HUES64 (cell line): ENCODE measurements at regions not wholly inside any gene's neighbourhood (a gene's known extent, or its start where the extent isn't known, plus 50 kb on each side); places are given as distances from the start of the nearest gene placed in this dataset.

Experiments used
- H3K27ac ChIP-seq: 2 replicates; pipeline ENCODE4 v1.7.0; 2013; ENCODE audit warnings: low read depth, low read length, inconsistent platforms
- H3K27me3 ChIP-seq: 2 replicates; pipeline ENCODE4 v1.6.1; 2013; ENCODE audit warnings: mild to moderate bottlenecking, low read length; ENCODE audit not compliant: insufficient read depth
- H3K36me3 ChIP-seq: 2 replicates; pipeline ENCODE4 v1.6.1; 2013; ENCODE audit warnings: mild to moderate bottlenecking, low read length; ENCODE audit not compliant: insufficient read depth
- H3K4me1 ChIP-seq: 2 replicates; pipeline ENCODE4 v1.6.1; 2013; ENCODE audit warnings: mild to moderate bottlenecking, low read length, moderate library complexity; ENCODE audit not compliant: insufficient read depth
- H3K4me3 ChIP-seq: 2 replicates; pipeline ENCODE4 v1.5.1; 2013; ENCODE audit warnings: mild to moderate bottlenecking, low read length, moderate library complexity
- H3K9ac ChIP-seq: 2 replicates; pipeline ENCODE4 v1.6.1; 2013; ENCODE audit warnings: mild to moderate bottlenecking, low read depth, low read length
- H3K9me3 ChIP-seq: 2 replicates; pipeline ENCODE4 v1.6.1; 2013; ENCODE audit warnings: low read depth, low read length; ENCODE audit not compliant: insufficient read depth
- WGBS: fragments of 150-250, 120-280 bp; methylation state at CpG from one replicate; pipeline ENCODE4 v1.1.7; 2013; ENCODE audit warnings: missing lambda C conversion rate; 5-methylcytosine and 5-hydroxymethylcytosine counted together

DNA sequence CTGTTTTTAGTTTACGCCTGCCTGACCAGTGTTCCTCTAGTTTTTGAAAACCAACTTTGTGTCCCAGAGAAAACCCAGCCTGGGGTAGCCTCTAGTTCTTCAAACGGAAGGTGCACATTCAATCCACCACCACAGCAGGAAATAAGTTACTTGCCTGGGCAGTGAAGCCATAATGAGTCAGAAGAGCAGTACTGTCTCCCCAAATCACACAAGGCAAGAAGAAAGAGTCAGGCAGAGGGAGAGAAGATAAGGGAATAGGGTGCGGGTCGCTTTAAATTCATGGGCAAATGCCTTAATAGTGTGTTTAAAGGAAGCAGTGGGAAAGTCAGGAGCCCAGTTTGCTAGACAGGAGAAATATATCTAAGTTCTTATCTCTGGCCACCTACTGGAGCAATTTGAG, 333.8 kb upstream of the GRIA3 start:
- Histone ChIP-seq H3K27me3 (no peaks in the 10 kb centered on the region), H3K27ac (no peak overlapping the region), H3K4me1 (no peaks in the 10 kb centered on the region), H3K4me3 (no peak overlapping the region), H3K9ac (no peak overlapping the region), H3K9me3 (no peaks in the 10 kb centered on the region), H3K36me3 (no peaks in the 10 kb centered on the region)
- WGBS: 96% methylated on average over 4 of the region's 4 CpGs

DNA sequence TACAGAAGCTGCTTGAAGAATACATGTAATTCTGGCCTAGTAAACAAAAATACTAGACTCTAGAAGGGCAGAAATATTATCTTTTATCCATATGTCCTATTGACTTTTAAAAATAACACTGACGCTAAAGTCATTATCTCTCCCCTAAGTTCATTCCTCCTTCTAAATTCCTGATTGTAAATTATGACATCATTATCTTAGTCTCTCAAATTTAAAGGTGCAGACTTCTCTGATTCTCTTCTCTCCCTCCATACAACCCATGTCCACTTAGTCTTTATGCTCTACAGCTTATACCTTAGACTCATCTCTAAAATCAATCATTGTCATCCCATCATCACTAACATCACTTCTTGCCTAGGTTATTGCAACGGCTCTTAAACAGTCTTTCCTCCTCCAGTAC, 327.9 kb upstream of the GRIA3 start:
- no peaks in the 10 kb centered on the region for H3K9me3 ChIP-seq
- no peak overlapping the region for H3K27ac ChIP-seq
- no peak overlapping the region for H3K4me3 ChIP-seq
- H3K36me3 ChIP-seq: no peaks in the 10 kb centered on the region
- WGBS: 50% methylated on average over 2 of the region's 2 CpGs
- H3K9ac ChIP-seq: no peak overlapping the region
- H3K27me3 ChIP-seq: no peaks in the 10 kb centered on the region
- H3K4me1 ChIP-seq: no peaks in the 10 kb centered on the region

DNA sequence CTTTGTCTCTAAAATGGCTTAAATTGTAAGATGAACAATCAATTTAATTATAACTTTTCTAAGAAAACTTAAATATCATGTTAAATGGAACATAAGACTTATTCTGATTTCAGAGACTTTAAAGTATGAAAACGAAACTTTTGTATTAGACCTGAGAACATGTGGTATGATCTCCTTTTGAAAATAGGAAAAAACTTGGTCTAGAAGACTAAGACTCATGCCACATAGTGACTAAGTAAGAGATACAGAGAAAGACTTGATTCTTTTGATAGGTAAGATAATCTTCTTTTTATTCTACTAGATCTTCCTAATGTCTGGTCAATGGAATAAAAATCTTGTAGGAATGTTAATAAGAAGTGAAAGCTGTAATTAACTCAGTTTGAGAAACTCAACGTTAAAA, 326.3 kb upstream of the GRIA3 start:
- Histone ChIP-seq H3K9me3 (no peaks in the 10 kb centered on the region), H3K27me3 (no peaks in the 10 kb centered on the region), H3K27ac (no peak overlapping the region), H3K9ac (no peak overlapping the region), H3K4me1 (no peaks in the 10 kb centered on the region), H3K36me3 (no peaks in the 10 kb centered on the region), H3K4me3 (no peak overlapping the region)
- 70% methylated on average over 2 of the region's 2 CpGs for WGBS

DNA sequence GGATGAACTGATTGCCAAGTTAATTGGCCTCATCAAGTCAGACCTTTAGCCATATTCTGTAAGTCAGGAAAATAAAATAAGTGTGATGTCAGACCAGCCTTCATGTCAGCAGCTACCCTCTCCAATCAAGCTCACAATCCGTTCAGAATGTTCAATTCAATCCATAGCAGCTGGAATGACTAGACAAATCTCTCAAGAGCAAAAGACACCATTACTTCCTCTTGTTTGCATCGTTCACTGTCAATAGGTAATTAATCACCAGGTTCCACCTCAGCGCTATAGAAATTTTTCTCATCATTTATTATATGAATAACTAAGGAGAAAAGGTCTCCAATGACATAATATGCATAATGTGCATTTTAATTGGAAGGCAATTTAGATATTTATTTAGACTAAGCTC, 321.0 kb upstream of the GRIA3 start:
- no peaks in the 10 kb centered on the region for H3K9me3 ChIP-seq
- H3K4me3 ChIP-seq: no peak overlapping the region
- H3K27me3 ChIP-seq: no peaks in the 10 kb centered on the region
- H3K4me1 ChIP-seq: no peaks in the 10 kb centered on the region
- no peaks in the 10 kb centered on the region for H3K36me3 ChIP-seq
- H3K27ac ChIP-seq: no peak overlapping the region
- 93% methylated on average over 2 of the region's 3 CpGs for WGBS
- no peak overlapping the region for H3K9ac ChIP-seq

DNA sequence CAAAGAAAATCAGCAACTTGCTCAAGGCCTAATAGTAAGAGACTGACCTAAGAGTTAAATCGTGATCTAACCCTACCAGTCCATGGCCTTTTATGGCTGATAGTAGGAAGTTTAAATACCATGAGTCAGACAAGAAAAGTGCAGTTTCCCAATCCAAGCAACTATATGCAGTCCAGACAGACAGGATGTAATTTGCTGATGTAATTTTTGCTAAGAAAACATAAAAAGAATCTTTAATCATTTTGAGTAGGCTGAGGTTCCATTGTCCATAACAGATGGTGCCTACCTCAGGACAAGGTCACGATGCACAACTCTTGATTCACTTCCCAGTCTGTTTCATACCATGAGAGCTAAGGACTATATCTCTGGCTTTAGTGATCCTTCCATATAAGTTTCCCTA, 317.5 kb upstream of the GRIA3 start:
- Histone ChIP-seq H3K27ac (no peak overlapping the region), H3K4me3 (no peak overlapping the region), H3K27me3 (no peaks in the 10 kb centered on the region), H3K36me3 (no peaks in the 10 kb centered on the region), H3K4me1 (no peaks in the 10 kb centered on the region), H3K9ac (no peak overlapping the region), H3K9me3 (no peaks in the 10 kb centered on the region)
- WGBS: 100% methylated on average over 1 of the region's 2 CpGs

DNA sequence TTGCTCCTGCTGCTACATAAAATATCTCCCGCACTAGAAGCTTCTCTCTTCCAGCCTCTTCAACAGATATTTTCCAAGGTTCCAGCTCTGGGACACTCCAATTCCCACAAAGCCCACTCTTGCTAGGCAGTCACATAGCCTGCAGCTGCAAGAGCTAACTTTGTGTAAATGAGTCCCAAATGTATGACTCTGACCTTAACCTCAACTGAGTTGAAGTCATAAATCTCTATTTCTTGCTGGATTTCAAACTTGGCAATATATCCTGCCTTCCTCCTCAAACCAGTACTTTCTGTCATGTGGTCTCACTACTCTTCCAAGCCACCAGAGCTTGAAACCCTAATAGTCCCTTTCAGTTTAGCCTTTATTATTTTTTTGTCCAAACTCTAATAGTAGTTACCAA, 315.4 kb upstream of the GRIA3 start:
- no peak overlapping the region for H3K27ac ChIP-seq
- no peaks in the 10 kb centered on the region for H3K27me3 ChIP-seq
- no peaks in the 10 kb centered on the region; the same call in 1 of the 2 replicates for H3K4me1 ChIP-seq
- no peaks in the 10 kb centered on the region for H3K9me3 ChIP-seq
- H3K4me3 ChIP-seq: no peak overlapping the region
- no peak overlapping the region for H3K9ac ChIP-seq
- WGBS: 91% methylated on average over 1 of the region's 1 CpG
- no peaks in the 10 kb centered on the region for H3K36me3 ChIP-seq

DNA sequence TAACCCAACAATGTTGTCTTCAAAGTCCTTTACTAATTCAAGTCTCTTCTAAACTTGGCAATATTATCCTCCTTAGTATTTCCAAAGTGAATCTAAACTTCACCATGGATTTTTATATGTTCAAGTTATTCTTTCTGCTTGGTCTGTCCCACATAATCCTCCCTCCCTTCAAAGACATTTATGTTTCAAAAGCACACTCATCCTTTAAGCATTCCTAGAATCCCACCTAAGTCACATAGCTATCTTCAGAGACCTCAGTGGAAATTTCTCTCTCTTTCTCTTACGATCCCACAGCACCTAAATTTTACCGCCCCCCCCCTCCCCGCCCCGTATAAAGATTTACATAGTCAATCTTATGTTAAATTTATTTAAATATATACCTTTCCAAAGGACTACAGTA, 314.9 kb upstream of the GRIA3 start:
- H3K36me3 ChIP-seq: no peaks in the 10 kb centered on the region
- 89% methylated on average over 1 of the region's 4 CpGs for WGBS
- no peak overlapping the region for H3K9ac ChIP-seq
- H3K27ac ChIP-seq: no peak overlapping the region
- no peaks in the 10 kb centered on the region for H3K9me3 ChIP-seq
- no peaks in the 10 kb centered on the region; the same call in 1 of the 2 replicates for H3K4me1 ChIP-seq
- H3K4me3 ChIP-seq: no peak overlapping the region
- H3K27me3 ChIP-seq: no peaks in the 10 kb centered on the region

DNA sequence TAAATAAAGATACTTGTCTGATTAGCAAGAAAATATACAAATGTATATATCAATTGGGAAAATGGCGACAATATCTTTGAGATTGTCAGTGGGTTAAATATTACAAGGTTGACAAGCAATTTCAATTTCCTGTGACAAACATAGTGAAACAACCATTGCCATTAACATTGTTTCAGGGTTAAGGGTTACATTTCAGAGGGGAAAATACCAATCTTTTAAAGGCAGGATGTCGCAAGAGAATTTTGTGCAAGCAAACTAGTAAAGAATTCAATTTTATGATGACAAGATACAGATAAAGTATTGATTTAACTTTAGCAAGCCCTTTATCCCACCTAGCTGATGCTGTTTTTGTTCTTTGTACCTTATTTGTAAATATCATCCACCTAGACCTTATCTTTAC, 305.8 kb upstream of the GRIA3 start:
- no CpG with 5 or more reads among the region's 2 CpGs for WGBS
- no peaks in the 10 kb centered on the region for H3K27me3 ChIP-seq

DNA sequence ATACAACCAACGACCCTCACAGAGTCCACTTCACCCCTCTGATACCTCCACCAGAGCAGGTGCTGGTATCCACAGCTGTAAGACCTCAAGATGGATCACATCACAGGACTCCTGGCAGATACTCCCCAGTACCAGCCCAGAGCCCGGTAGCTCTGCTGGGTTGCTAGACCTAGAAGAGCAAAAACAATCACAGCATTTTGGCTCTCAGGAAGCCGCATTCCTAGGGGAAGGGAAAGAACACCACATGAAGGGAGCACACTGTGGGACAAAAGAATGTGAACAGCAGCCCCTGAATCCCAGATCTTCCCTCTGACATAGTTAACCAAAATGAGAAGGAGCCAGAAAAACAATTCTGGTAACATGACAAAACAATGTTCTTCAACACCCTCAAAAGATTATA, 303.1 kb upstream of the GRIA3 start:
- Histone ChIP-seq H3K9ac (no peak overlapping the region), H3K9me3 (no peaks in the 10 kb centered on the region), H3K36me3 (no peaks in the 10 kb centered on the region), H3K27me3 (no peaks in the 10 kb centered on the region), H3K4me1 (no peaks in the 10 kb centered on the region), H3K27ac (peak overlapping the region; percentile 59; the same call in 1 of the 2 replicates), H3K4me3 (no peak overlapping the region)
- WGBS: 79% methylated on average over 3 of the region's 3 CpGs

More for the DNA sequence above, 305.8 kb upstream of the GRIA3 start:
- Histone ChIP-seq H3K4me1 (no peaks in the 10 kb centered on the region; the same call in 1 of the 2 replicates), H3K36me3 (no peaks in the 10 kb centered on the region), H3K27ac (no peak overlapping the region), H3K4me3 (no peak overlapping the region), H3K9me3 (no peaks in the 10 kb centered on the region), H3K9ac (no peak overlapping the region)

DNA sequence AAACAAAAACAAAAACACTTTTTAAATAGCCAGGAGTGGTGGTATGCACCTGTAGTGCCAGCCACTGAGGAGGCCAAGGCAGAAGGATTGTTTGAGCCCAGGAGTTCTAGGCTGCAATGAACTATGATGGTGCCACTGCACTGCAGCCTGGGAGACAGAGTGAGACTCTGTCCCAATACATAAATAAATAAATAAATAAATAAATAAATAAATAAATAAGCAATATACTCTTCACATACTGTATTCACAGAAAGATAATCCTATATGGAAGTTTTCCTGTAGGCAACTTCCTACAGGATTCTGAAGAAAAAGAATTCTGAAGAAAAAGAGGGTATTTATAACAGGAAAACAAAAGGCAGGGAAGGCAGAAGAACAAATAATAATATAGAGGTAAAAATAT, 293.3 kb upstream of the GRIA3 start:
- no peak overlapping the region for H3K27ac ChIP-seq
- no peaks in the 10 kb centered on the region for H3K4me1 ChIP-seq
- no peaks in the 10 kb centered on the region for H3K36me3 ChIP-seq
- H3K9ac ChIP-seq: no peak overlapping the region
- no peak overlapping the region for H3K4me3 ChIP-seq
- H3K9me3 ChIP-seq: no peaks in the 10 kb centered on the region
- no peaks in the 10 kb centered on the region for H3K27me3 ChIP-seq

DNA sequence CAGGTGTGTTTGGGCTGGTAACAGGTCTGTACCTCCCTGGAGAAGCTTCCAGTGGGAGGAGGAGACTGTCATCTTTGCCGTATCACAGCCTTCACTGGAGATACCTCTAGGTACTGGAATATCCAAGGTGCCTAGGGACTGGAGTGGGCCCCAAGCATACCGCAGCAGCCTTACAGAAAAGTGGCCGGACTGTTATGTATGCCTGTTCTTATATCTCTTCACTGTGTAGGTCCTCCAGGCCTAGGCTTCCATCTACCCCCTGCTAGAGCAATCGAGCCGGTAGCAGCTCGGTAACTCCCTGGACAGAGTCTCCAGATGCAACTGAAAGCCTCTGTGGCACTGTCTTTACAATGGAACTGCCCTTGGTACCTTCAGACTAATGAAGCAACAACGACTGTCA, 277.4 kb upstream of the GRIA3 start:
- H3K9me3 ChIP-seq: no peaks in the 10 kb centered on the region
- WGBS: 92% methylated on average over 7 of the region's 7 CpGs
- no peaks in the 10 kb centered on the region for H3K4me1 ChIP-seq
- H3K4me3 ChIP-seq: no peak overlapping the region
- H3K9ac ChIP-seq: no peak overlapping the region
- H3K27ac ChIP-seq: no peak overlapping the region
- H3K36me3 ChIP-seq: no peaks in the 10 kb centered on the region
- H3K27me3 ChIP-seq: no peaks in the 10 kb centered on the region

DNA sequence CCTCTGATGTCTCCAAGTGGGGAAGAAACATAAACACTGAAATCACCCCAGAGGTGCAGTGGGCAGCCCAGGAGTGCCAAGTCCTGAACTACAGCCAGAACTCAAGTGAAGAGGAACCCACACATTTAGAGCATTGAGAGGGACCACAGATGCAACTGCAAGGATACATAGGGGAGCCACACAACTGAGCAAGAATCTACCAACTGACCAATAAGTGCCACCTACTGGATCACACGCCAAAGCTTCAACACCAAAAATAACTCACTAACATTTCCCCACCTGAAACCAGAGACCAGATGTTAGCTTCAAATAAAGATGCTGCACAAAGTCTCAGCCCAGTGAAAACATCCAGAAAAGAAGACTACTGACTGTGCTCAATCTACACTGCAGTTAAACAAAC, 276.7 kb upstream of the GRIA3 start:
- Histone ChIP-seq H3K27me3 (no peaks in the 10 kb centered on the region), H3K4me1 (no peaks in the 10 kb centered on the region), H3K27ac (no peak overlapping the region), H3K4me3 (no peak overlapping the region), H3K9ac (no peak overlapping the region), H3K9me3 (no peaks in the 10 kb centered on the region), H3K36me3 (no peaks in the 10 kb centered on the region)
- WGBS: 94% methylated on average over 1 of the region's 1 CpG
